T-cell (primary cell): ENCODE measurements at regions not wholly inside any gene's neighbourhood (a gene's known extent, or its start where the extent isn't known, plus 50 kb on each side); places are given as distances from the start of the nearest gene placed in this dataset.

Source experiments
- ATAC-seq, 4 experiments: fragments of 200-7000 bp in 3 of 4; fragments of 150-1000 bp in 1 of 4; cut with Tn5 transposase; replicated peaks in 1 of 4; 1 replicate in 3 of 4; 2 replicates in 1 of 4; pipeline ENCODE4 v1.10.0; 2021; ENCODE audit warnings: moderate library complexity in 3 of 4, mild to moderate bottlenecking in 2 of 4, moderate number of reproducible peaks in 1 of 4
- CTCF ChIA-PET, 2 donors: fragments of 300-600 bp; sonication (Branson Sonifier 250); formaldehyde crosslinking; loops; one replicate each; lab custom pipeline; 2022; ENCODE audit warnings: antibody characterized with exemption in 2 of 2; lab: Charles Lee
- POLR2A ChIA-PET, 2 donors: fragments of 300-600 bp; sonication (Branson Sonifier 250); formaldehyde crosslinking; loops; one replicate each; lab custom pipeline; 2022; ENCODE audit warnings: antibody characterized with exemption in 2 of 2; lab: Charles Lee
- DNase-seq, 35 experiments: peaks; one replicate each; pipeline versions ENCODE4 v3.0.0 to v3.0.0-alpha.2; 2013 to 2023
- H3K27ac ChIP-seq: one replicate; pipeline ENCODE4 v1.5.1; 2013; ENCODE audit warnings: low read length
- H3K27me3 ChIP-seq, 2 experiments: replicated peaks in 1 of 2; 1 replicate in 1 of 2; 2 replicates in 1 of 2; pipeline versions ENCODE4 v1.6.1 to v1.7.0; 2013; ENCODE audit warnings: low read length in 1 of 2, mixed read lengths in 1 of 2; ENCODE audit not compliant: control insufficient read depth in 2 of 2, insufficient read depth in 2 of 2; ENCODE audit errors: extremely low read depth in 1 of 2
- H3K36me3 ChIP-seq, 2 donors: 1 replicate in 1 of 2; 2 replicates in 1 of 2; pipeline versions ENCODE4 v1.6.1 to v1.7.0; 2013; ENCODE audit warnings: low read length in 1 of 2; ENCODE audit not compliant: control insufficient read depth in 2 of 2, insufficient read depth in 1 of 2; ENCODE audit errors: extremely low read depth in 1 of 2
- H3K4me1 ChIP-seq, 2 experiments: 1 replicate in 1 of 2; 2 replicates in 1 of 2; pipeline versions ENCODE4 v1.6.1 to v1.7.0; 2013; ENCODE audit warnings: low read length in 2 of 2, mixed read lengths in 1 of 2; ENCODE audit not compliant: insufficient read depth in 2 of 2, control insufficient read depth in 1 of 2; ENCODE audit errors: extremely low read depth in 1 of 2
- H3K4me3 ChIP-seq, 2 donors: 1 replicate in 1 of 2; 2 replicates in 1 of 2; pipeline versions ENCODE4 v1.5.1 to v1.7.0; 2013; ENCODE audit warnings: mild to moderate bottlenecking in 2 of 2, low read length in 1 of 2, moderate library complexity in 1 of 2; ENCODE audit not compliant: control insufficient read depth in 1 of 2; ENCODE audit errors: extremely low read depth in 1 of 2
- H3K9me3 ChIP-seq: 2 replicates; pipeline ENCODE4 v1.7.0; 2013
- H3K27ac Mint-ChIP-seq, 2 donors: one replicate each; pipeline ENCODE4 v1.8.0; 2020 to 2021; ENCODE audit warnings: mild to moderate bottlenecking in 2 of 2, mixed read lengths in 2 of 2
- H3K27me3 Mint-ChIP-seq, 2 donors: one replicate each; pipeline ENCODE4 v1.8.0; 2021 to 2022; ENCODE audit warnings: mixed read lengths in 2 of 2
- H3K36me3 Mint-ChIP-seq: one replicate; pipeline ENCODE4 v1.8.0; 2021; ENCODE audit warnings: mixed read lengths
- H3K4me1 Mint-ChIP-seq, 3 donors: one replicate each; pipeline ENCODE4 v1.8.0; 2020 to 2022; ENCODE audit warnings: mixed read lengths in 3 of 3, mild to moderate bottlenecking in 1 of 3
- H3K4me3 Mint-ChIP-seq, 3 donors: one replicate each; pipeline ENCODE4 v1.8.0; 2020 to 2022; ENCODE audit warnings: mild to moderate bottlenecking in 3 of 3, mixed read lengths in 3 of 3, moderate library complexity in 3 of 3
- H3K9me3 Mint-ChIP-seq, 3 donors: one replicate each; pipeline ENCODE4 v1.8.0; 2020 to 2022; ENCODE audit warnings: mixed read lengths in 3 of 3
- WGBS: methylation state at CpG from one replicate; pipeline ENCODE4 v1.1.5; 2013; ENCODE audit warnings: missing lambda C conversion rate; ENCODE audit not compliant: insufficient coverage; 5-methylcytosine and 5-hydroxymethylcytosine counted together

DNA sequence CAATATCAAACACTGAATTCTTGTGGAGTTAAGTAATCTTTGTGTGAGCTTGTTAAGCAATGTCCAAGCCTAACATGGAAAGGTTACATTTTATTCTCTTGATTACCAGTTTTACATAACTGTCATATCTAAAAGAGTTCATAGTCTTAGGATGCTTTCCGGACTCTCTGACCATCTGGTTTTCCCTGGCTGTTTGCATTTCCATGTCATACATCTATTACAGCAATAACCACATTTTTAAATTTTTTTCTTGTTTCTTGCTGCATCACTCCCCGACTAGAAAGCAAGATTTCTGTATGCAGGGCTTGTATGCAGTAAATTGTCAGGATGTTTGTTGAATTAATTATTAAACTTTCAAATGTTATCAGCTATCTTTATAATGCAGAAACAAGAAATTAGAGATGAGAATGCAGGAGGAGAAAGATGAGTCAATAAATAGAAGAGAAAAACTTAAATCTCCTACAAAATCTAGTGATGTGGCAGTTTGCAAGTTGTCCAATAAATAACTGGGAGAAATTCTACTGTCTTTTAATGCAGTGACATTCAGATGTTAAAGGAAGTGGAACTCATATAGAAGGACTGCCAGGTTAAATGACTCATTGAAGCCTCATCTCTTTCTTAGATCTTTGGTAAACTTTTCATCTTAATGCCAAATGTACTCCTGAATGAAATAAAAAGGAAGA lies 179.6 kb upstream of the SGCD start:
- no peak overlapping the region for H3K4me3 ChIP-seq
- WGBS, result no CpG with 5 or more reads among the region's 2 CpGs
- Mint-ChIP-seq H3K27me3 (peaks cover 0 to 3% of the 10 kb centered on the region in 2 donors), H3K27ac (no peak overlapping the region), H3K36me3 (no peaks in the 10 kb centered on the region), H3K4me1 (no peaks in the 10 kb centered on the region), H3K9me3 (peaks cover 3 to 7% (median 4%) of the 10 kb centered on the region in 3 donors), H3K4me3 (no peak overlapping the region)
- CTCF ChIA-PET, result no interaction called here
- no peaks in the 10 kb centered on the region for H3K4me1 ChIP-seq
- H3K27me3 ChIP-seq, result no peaks in the 10 kb centered on the region
- H3K9me3 ChIP-seq, result no peaks in the 10 kb centered on the region
- H3K27ac ChIP-seq, result no peak overlapping the region
- ATAC-seq (no peak), DNase-seq (no peak)
- POLR2A ChIA-PET, result no interaction called here
- no peaks in the 10 kb centered on the region for H3K36me3 ChIP-seq

DNA sequence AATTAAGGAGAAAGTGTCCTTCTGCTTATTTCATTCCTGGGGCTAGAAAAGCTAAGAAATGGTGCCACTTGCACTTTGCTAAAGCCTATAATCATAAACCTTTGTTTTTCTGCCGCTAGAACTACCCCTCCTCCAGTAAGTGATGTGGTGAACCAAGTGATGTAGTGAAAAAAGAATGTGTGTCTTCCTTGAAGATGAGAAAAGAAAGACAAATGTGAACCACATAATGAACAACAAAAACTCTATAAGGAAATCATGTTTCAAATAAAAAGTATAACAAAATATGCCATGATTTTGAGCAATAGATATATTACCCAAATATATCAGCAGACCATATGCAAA lies 179.0 kb upstream of the SGCD start:
- H3K9me3 ChIP-seq, result no peaks in the 10 kb centered on the region
- no peaks in the 10 kb centered on the region for H3K36me3 ChIP-seq
- H3K4me3 ChIP-seq, result no peak overlapping the region
- ChIA-PET POLR2A (no interaction called here), CTCF (no interaction called here)
- H3K27ac ChIP-seq, result no peak overlapping the region
- ATAC-seq (no peak), DNase-seq (no peak)
- Mint-ChIP-seq H3K9me3 (peaks cover 0 to 4% (median 0%) of the 10 kb centered on the region in 3 donors), H3K27me3 (peaks cover 0 to 3% of the 10 kb centered on the region in 2 donors), H3K27ac (no peak overlapping the region), H3K4me1 (no peaks in the 10 kb centered on the region), H3K36me3 (no peaks in the 10 kb centered on the region), H3K4me3 (no peak overlapping the region)
- no peaks in the 10 kb centered on the region for H3K4me1 ChIP-seq
- no CpG with 5 or more reads among the region's 1 CpG for WGBS
- H3K27me3 ChIP-seq, result no peaks in the 10 kb centered on the region

DNA sequence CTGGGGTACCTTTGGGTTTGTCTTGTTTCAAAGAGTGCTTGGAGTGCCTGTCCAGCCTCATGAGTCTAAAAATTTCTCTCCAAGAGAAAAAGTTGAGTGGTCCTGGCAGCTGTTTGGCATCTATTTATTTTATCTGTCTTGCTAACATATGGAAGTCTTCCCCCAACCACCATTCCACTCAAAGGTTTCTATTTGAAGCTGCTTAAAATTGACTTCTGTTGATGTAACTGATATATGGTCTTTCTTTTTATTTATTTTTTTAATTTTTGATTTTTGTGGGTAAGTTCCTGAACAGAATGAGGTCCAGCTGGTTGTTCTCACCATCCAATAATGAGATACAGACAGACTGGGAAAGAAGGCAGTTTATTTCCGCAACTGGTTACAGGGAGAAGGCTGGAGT lies 178.7 kb upstream of the SGCD start:
- Mint-ChIP-seq H3K4me1 (no peaks in the 10 kb centered on the region), H3K9me3 (peaks cover 0 to 4% (median 0%) of the 10 kb centered on the region in 3 donors), H3K36me3 (no peaks in the 10 kb centered on the region), H3K27ac (no peak overlapping the region), H3K4me3 (no peak overlapping the region), H3K27me3 (peaks cover 0 to 3% of the 10 kb centered on the region in 2 donors)
- CTCF ChIA-PET, result no interaction called here
- ATAC-seq (no peak), DNase-seq (no peak)
- Histone ChIP-seq H3K27ac (no peak overlapping the region), H3K9me3 (no peaks in the 10 kb centered on the region), H3K36me3 (no peaks in the 10 kb centered on the region), H3K4me3 (no peak overlapping the region), H3K27me3 (no peaks in the 10 kb centered on the region), H3K4me1 (no peaks in the 10 kb centered on the region)
- POLR2A ChIA-PET, result no interaction called here
- no CpG with 5 or more reads among the region's 1 CpG for WGBS

DNA sequence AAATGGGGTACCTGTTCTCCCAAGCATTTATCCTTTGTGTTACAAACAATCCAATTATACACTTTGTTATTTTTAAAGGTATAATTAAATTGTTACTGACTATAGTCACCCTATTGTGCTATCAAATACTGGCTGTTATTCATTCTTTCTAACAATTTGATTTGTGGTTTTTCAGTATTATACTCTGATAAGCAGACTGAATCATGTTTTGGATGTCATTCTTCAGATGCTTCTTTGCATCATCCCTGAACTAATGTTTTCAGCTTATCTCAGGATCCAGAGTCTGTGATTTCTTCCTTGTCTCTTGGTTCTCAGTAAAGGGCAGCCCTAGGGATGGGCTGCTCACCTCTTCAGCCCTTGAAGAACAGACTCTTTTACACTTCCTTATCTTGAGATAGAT lies 177.8 kb upstream of the SGCD start:
- H3K4me3 Mint-ChIP-seq, result no peak overlapping the region
- H3K4me1 Mint-ChIP-seq, result no peaks in the 10 kb centered on the region
- no peaks in the 10 kb centered on the region for H3K36me3 ChIP-seq
- H3K4me1 ChIP-seq, result no peaks in the 10 kb centered on the region
- no peak for DNase-seq
- no peaks in the 10 kb centered on the region for H3K27me3 ChIP-seq
- H3K36me3 Mint-ChIP-seq, result no peaks in the 10 kb centered on the region
- peaks cover 0 to 4% (median 0%) of the 10 kb centered on the region in 3 donors for H3K9me3 Mint-ChIP-seq
- no peak for ATAC-seq
- no peak overlapping the region for H3K27ac ChIP-seq
- ChIA-PET POLR2A (no interaction called here), CTCF (interaction anchor here in 1 of 2 donors (0.8 kb wide), 1 partner anchor 15 kb away, joined by 3 read pairs; no protein-coding TSS in a partner anchor)
- H3K4me3 ChIP-seq, result no peak overlapping the region
- H3K27ac Mint-ChIP-seq, result no peak overlapping the region
- H3K9me3 ChIP-seq, result no peaks in the 10 kb centered on the region
- H3K27me3 Mint-ChIP-seq, result peaks cover 0 to 3% of the 10 kb centered on the region in 2 donors

DNA sequence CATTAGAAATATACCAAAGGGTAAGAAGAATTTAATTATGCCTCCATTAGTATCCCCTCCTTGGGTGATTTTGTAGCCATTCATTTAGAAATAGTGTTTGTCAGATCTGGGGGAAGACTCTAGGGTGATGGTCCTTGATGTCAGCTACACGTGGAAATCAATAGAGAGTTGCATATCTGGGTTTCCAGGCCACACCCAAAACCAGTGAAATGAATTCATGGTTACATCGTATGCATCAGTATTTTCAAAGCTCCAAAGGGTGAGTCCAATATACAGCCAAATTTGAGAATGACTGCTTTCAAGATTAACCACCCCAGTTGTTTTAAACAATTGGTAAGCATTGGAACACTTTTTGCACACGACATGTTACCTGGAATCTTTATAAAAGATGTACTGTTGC lies 173.4 kb upstream of the SGCD start:
- H3K27me3 Mint-ChIP-seq, result peaks cover 0 to 9% of the 10 kb centered on the region in 2 donors
- ChIA-PET CTCF (no interaction called here), POLR2A (no interaction called here)
- no peaks in the 10 kb centered on the region for H3K36me3 Mint-ChIP-seq
- H3K27ac Mint-ChIP-seq, result no peak overlapping the region
- Histone ChIP-seq H3K27ac (no peak overlapping the region), H3K4me3 (no peak overlapping the region), H3K4me1 (no peaks in the 10 kb centered on the region), H3K9me3 (no peaks in the 10 kb centered on the region), H3K27me3 (no peaks in the 10 kb centered on the region), H3K36me3 (no peaks in the 10 kb centered on the region)
- no peaks in the 10 kb centered on the region for H3K9me3 Mint-ChIP-seq
- no peak for ATAC-seq
- H3K4me3 Mint-ChIP-seq, result no peak overlapping the region
- WGBS, result 20% methylated on average over 2 of the region's 3 CpGs
- H3K4me1 Mint-ChIP-seq, result no peaks in the 10 kb centered on the region
- DNase-seq, result no peak

DNA sequence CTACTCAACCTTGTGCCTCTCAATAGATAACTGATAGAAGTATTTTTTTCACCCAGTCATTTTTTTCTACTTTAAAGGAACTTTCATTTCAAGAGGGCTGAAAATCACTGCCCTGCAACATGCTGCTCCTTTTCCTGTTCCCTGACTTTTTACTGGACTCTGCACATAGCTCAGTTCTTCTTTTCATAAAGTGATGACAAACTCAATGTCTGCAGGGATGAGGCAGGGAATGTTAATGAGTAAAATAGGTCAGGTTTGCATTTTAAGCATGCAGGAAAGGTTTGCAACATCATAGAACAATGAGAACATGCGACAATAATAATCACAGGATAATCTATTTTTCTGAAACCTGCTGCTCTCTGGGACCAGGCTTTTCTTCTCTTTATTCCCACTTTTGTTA lies 172.2 kb upstream of the SGCD start:
- no peak overlapping the region for H3K4me3 ChIP-seq
- H3K4me1 ChIP-seq, result no peaks in the 10 kb centered on the region
- no peak overlapping the region for H3K27ac Mint-ChIP-seq
- no peaks in the 10 kb centered on the region for H3K27me3 ChIP-seq
- no peaks in the 10 kb centered on the region for H3K36me3 ChIP-seq
- H3K27me3 Mint-ChIP-seq, result peaks cover 0 to 9% of the 10 kb centered on the region in 2 donors
- no peaks in the 10 kb centered on the region for H3K9me3 Mint-ChIP-seq
- no peaks in the 10 kb centered on the region for H3K36me3 Mint-ChIP-seq
- no peaks in the 10 kb centered on the region for H3K4me1 Mint-ChIP-seq
- no peak overlapping the region for H3K27ac ChIP-seq
- DNase-seq (no peak), ATAC-seq (no peak)
- ChIA-PET CTCF (interaction anchor here in 1 of 2 donors (0.7 kb wide), 1 partner anchor 14 kb away, joined by 5 read pairs; no protein-coding TSS in a partner anchor), POLR2A (no interaction called here)
- no peak overlapping the region for H3K4me3 Mint-ChIP-seq
- no peaks in the 10 kb centered on the region for H3K9me3 ChIP-seq
- no CpG with 5 or more reads among the region's 1 CpG for WGBS

DNA sequence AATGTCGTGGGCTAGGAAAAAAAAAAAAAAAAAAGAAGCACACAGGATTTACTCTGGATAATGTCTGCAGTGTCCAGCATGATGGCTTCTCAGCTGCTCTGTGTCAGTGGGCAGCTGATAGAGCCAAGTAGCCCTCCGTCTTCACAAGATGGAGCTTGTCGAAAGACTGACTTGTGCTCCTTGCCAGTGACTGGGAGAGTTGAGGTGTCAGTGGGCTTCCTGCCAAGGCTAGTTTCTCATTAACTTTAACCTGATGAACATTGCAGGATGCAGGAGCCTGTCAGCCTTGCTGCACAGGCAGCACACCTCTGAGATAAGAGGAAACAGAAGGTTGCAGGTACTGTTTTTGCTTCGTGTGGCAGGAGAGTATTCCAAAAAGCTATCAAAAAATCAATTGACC lies 171.4 kb upstream of the SGCD start:
- no peak overlapping the region for H3K27ac Mint-ChIP-seq
- no peak for DNase-seq
- Histone ChIP-seq H3K36me3 (no peaks in the 10 kb centered on the region), H3K9me3 (no peaks in the 10 kb centered on the region), H3K27me3 (no peaks in the 10 kb centered on the region), H3K4me3 (no peak overlapping the region), H3K4me1 (no peaks in the 10 kb centered on the region), H3K27ac (no peak overlapping the region)
- ChIA-PET POLR2A (no interaction called here), CTCF (interaction anchor here in 1 of 2 donors (0.7 kb wide), 1 partner anchor 15 kb away, joined by 5 read pairs; no protein-coding TSS in a partner anchor)
- no peaks in the 10 kb centered on the region for H3K9me3 Mint-ChIP-seq
- no peak overlapping the region for H3K4me3 Mint-ChIP-seq
- no peak for ATAC-seq
- 100% methylated on average over 2 of the region's 4 CpGs for WGBS
- H3K4me1 Mint-ChIP-seq, result no peaks in the 10 kb centered on the region
- H3K36me3 Mint-ChIP-seq, result no peaks in the 10 kb centered on the region
- peaks cover 0 to 9% of the 10 kb centered on the region in 2 donors for H3K27me3 Mint-ChIP-seq
